Vagina (tissue), 2 donors: ENCODE measurements at regions not wholly inside any gene's neighbourhood (a gene's known extent, or its start where the extent isn't known, plus 50 kb on each side); places are given as distances from the start of the nearest gene placed in this dataset.

Source experiments
- CTCF ChIP-seq, 3 experiments: fragments of 450-650 bp in 2 of 3; fragments of 200-600 bp in 1 of 3; sonication (generic) in 1 of 3; IDR thresholded peaks; one replicate each; pipeline ENCODE4 v1.5.1; 2017 to 2019; ENCODE audit warnings: antibody characterized with exemption in 3 of 3, mild to moderate bottlenecking in 2 of 3, moderate library complexity in 2 of 3
- POLR2A ChIP-seq, 2 donors: fragments of 450-650 bp; IDR thresholded peaks; one replicate each; pipeline ENCODE4 v1.6.1; 2017; ENCODE audit warnings: antibody characterized with exemption in 2 of 2, mild to moderate bottlenecking in 2 of 2, moderate library complexity in 2 of 2

- no peak for TF ChIP-seq CTCF (IDR thresholded peaks at IDR 0.05)
- no peak for TF ChIP-seq POLR2A (IDR thresholded peaks at IDR 0.05)
Measured at GRCh38 chr2:216763396-216763795, 68.0 kb upstream of the IGFBP5 start.
